Osteocyte (in vitro differentiated cells): ENCODE measurements at regions not wholly inside any gene's neighbourhood (a gene's known extent, or its start where the extent isn't known, plus 50 kb on each side); places are given as distances from the start of the nearest gene placed in this dataset.

Experiments used
- DNase-seq: peaks from one replicate; pipeline ENCODE4 v3.0.0; 2021; ENCODE audit warnings: mixed read lengths; ENCODE audit not compliant: unreplicated experiment; ENCODE audit errors: extremely low spot score
- H3K27ac Mint-ChIP-seq: one replicate; pipeline ENCODE4 v1.8.0; 2021; ENCODE audit warnings: mild to moderate bottlenecking, mixed read lengths; ENCODE audit not compliant: unreplicated experiment
- H3K27me3 Mint-ChIP-seq: one replicate; pipeline ENCODE4 v1.8.0; 2021; ENCODE audit warnings: mixed read lengths; ENCODE audit not compliant: unreplicated experiment
- H3K36me3 Mint-ChIP-seq: one replicate; pipeline ENCODE4 v1.8.0; 2021; ENCODE audit warnings: mixed read lengths; ENCODE audit not compliant: unreplicated experiment
- H3K4me1 Mint-ChIP-seq: one replicate; pipeline ENCODE4 v1.8.0; 2021; ENCODE audit warnings: mixed read lengths; ENCODE audit not compliant: unreplicated experiment
- H3K4me3 Mint-ChIP-seq: one replicate; pipeline ENCODE4 v1.8.0; 2021; ENCODE audit warnings: mild to moderate bottlenecking, moderate library complexity, mixed read lengths; ENCODE audit not compliant: unreplicated experiment
- H3K9me3 Mint-ChIP-seq: one replicate; pipeline ENCODE4 v1.8.0; 2021; ENCODE audit warnings: mixed read lengths; ENCODE audit not compliant: unreplicated experiment
- TF ChIP-seq, protein P1 (sequence below): fragments of 200-600 bp; sonication (generic); IDR thresholded peaks from 2 replicates; pipeline ENCODE4 v1.5.0; 2021; ENCODE audit warnings: antibody characterized with exemption, mild to moderate bottlenecking, moderate library complexity

DNA sequence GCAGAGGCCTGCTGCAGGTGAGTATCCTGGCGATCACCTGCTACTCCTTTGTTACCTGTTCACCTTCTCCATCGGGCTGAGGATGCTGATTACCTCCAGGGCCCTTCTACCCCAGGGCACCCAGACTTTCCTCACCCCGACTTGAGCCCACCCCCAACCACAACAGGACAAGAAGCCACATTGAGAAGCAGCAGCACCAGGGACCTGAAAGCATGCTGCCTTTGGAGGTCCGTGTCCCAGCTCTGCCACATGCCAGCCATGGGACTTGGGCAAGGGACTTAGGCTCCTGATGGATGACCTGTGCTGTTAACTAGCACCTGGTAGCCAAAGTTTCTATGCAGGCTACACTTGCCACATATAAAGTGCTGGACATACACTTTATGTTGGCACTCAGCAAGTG, 89.7 kb downstream of the CPZ start:
- Mint-ChIP-seq H3K4me1 (no peaks in the 10 kb centered on the region), H3K36me3 (no peaks in the 10 kb centered on the region), H3K9me3 (no peaks in the 10 kb centered on the region), H3K4me3 (no peak overlapping the region), H3K27me3 (no peaks in the 10 kb centered on the region), H3K27ac (no peak overlapping the region)
- TF ChIP-seq, protein P1, sequence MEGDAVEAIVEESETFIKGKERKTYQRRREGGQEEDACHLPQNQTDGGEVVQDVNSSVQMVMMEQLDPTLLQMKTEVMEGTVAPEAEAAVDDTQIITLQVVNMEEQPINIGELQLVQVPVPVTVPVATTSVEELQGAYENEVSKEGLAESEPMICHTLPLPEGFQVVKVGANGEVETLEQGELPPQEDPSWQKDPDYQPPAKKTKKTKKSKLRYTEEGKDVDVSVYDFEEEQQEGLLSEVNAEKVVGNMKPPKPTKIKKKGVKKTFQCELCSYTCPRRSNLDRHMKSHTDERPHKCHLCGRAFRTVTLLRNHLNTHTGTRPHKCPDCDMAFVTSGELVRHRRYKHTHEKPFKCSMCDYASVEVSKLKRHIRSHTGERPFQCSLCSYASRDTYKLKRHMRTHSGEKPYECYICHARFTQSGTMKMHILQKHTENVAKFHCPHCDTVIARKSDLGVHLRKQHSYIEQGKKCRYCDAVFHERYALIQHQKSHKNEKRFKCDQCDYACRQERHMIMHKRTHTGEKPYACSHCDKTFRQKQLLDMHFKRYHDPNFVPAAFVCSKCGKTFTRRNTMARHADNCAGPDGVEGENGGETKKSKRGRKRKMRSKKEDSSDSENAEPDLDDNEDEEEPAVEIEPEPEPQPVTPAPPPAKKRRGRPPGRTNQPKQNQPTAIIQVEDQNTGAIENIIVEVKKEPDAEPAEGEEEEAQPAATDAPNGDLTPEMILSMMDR, result no peak
- no peak for DNase-seq

DNA sequence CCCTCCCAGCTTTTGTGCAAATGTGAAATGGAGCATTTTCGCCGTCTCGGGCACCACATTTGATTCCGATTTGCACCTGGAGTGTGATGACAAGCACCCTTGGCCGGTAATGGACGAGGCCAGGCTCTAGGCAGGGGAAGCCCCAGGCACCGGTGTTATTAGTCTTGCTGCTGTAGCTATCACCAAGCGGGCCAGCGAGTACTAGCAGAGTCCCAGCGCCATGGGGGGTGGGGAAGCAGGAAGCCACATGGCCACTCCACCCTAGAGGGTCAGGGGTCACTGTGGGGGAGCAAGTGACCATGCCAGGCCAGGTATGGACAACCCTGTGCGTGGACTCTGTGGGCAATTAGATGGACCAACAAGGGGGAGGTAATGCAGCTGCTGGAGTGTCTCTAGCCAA, 88.8 kb downstream of the CPZ start:
- DNase-seq, result no peak
- no peaks in the 10 kb centered on the region for H3K9me3 Mint-ChIP-seq
- H3K27ac Mint-ChIP-seq, result no peak overlapping the region
- TF ChIP-seq, protein P1, result no peak
- no peaks in the 10 kb centered on the region for H3K27me3 Mint-ChIP-seq
- H3K36me3 Mint-ChIP-seq, result no peaks in the 10 kb centered on the region
- H3K4me3 Mint-ChIP-seq, result no peak overlapping the region
- no peaks in the 10 kb centered on the region for H3K4me1 Mint-ChIP-seq

DNA sequence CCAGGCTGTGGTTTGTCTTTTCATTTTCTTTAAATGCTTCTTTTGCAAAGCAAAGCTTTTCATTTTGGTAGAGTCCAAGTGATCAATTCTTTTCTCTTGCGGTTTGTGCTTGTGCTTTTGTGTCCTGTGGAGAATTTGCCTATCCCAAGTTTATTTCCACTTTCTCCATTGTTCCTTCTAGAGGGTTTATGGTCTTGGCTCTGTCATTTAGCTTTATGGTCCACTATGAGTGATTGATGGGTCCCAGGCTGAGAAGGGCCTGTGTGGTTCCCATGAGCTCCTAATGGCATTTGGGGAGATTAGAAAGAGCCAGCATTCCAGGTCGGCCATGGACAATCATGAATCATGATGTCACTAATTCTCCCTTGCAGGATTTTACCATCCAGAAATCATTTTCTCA, 86.5 kb downstream of the CPZ start:
- Mint-ChIP-seq H3K4me1 (no peaks in the 10 kb centered on the region), H3K36me3 (no peaks in the 10 kb centered on the region), H3K27me3 (no peaks in the 10 kb centered on the region), H3K4me3 (no peak overlapping the region), H3K27ac (no peak overlapping the region), H3K9me3 (no peaks in the 10 kb centered on the region)
- no peak for DNase-seq
- TF ChIP-seq, protein P1, result no peak

DNA sequence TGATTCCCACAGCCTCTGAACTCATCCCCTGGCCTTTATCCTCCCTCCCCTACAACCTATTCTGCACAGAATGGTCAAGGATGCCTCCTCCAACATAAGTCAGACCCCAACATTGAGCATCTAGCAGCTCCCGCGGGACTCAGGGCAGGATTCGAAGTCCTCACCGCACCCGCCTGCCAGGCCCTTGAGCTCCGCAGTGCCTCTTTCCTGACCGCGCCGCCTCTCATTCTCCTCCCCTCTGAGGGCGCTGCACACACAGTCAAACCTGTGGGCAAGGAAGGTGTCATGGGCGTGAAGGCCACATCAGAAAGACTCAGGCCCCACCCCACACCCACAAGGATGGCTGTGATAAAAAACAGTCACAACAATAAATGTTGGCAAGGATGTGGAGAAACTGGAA, 84.1 kb downstream of the CPZ start:
- peaks cover 2% of the 10 kb centered on the region for H3K27me3 Mint-ChIP-seq
- no peak for DNase-seq
- H3K36me3 Mint-ChIP-seq, result no peaks in the 10 kb centered on the region
- H3K27ac Mint-ChIP-seq, result no peak overlapping the region
- TF ChIP-seq, protein P1, result no peak
- H3K4me3 Mint-ChIP-seq, result no peak overlapping the region
- no peaks in the 10 kb centered on the region for H3K9me3 Mint-ChIP-seq
- H3K4me1 Mint-ChIP-seq, result no peaks in the 10 kb centered on the region

DNA sequence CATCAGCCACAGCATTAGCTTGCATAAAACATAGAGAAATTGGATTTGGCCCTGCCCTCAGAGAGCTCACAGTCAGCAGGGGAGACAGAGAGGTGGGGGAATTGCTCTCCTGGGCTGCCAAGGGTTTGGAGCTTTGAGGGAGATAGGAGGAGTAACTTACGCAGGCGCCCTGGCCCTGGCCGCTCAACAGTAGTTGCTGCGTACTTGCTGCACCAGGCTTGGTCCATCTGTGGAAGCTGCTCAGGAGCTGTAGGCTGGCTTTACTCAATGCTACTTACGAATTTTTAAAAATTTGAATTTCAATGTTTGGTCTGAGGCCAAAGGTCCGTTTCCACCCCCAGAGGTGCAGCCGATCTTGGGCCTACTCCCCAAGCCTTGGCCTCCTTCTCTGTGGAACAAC, 83.3 kb downstream of the CPZ start:
- DNase-seq, result no peak
- no peak overlapping the region for H3K4me3 Mint-ChIP-seq
- no peaks in the 10 kb centered on the region for H3K36me3 Mint-ChIP-seq
- TF ChIP-seq, protein P1, result no peak
- no peak overlapping the region for H3K27ac Mint-ChIP-seq
- H3K4me1 Mint-ChIP-seq, result no peaks in the 10 kb centered on the region
- H3K9me3 Mint-ChIP-seq, result no peaks in the 10 kb centered on the region
- peaks cover 10% of the 10 kb centered on the region for H3K27me3 Mint-ChIP-seq
